ENCODE measurements at regions not wholly inside any gene's neighbourhood (a gene's known extent, or its start where the extent isn't known, plus 50 kb on each side); places are given as distances from the start of the nearest gene placed in this dataset.

DNA sequence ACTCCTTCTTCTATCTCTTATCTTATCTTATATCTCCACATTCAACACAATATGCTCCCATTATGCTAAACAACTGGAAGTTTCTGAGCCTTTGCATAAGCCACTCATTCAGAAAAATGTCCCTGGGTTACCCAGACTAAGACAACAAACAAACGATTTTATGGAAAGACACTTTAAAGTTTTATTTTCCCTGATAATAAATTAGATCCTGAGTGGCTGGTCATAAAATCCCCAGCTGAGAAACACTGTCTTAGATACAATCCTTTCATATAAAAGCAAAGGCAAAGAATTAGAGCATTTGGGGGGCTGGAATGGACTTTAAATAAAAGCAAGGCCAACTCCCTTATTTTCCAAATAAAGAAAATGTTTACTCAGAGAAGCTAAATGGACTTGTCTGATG, 322.3 kb downstream of the GBE1 start:
- TF ChIP-seq EP300 (IDR thresholded peaks at IDR 0.05) (no peak), POLR2A (IDR thresholded peaks at IDR 0.05) (no peak), POLR2AphosphoS5 (IDR thresholded peaks at IDR 0.05) (no peak)
- TF ChIP-seq, protein P1, sequence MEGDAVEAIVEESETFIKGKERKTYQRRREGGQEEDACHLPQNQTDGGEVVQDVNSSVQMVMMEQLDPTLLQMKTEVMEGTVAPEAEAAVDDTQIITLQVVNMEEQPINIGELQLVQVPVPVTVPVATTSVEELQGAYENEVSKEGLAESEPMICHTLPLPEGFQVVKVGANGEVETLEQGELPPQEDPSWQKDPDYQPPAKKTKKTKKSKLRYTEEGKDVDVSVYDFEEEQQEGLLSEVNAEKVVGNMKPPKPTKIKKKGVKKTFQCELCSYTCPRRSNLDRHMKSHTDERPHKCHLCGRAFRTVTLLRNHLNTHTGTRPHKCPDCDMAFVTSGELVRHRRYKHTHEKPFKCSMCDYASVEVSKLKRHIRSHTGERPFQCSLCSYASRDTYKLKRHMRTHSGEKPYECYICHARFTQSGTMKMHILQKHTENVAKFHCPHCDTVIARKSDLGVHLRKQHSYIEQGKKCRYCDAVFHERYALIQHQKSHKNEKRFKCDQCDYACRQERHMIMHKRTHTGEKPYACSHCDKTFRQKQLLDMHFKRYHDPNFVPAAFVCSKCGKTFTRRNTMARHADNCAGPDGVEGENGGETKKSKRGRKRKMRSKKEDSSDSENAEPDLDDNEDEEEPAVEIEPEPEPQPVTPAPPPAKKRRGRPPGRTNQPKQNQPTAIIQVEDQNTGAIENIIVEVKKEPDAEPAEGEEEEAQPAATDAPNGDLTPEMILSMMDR (IDR thresholded peaks at IDR 0.05): no peak

Data from gastroesophageal sphincter (tissue), 3 donors.